GM03348 (cell line): ENCODE measurements at regions not wholly inside any gene's neighbourhood (a gene's known extent, or its start where the extent isn't known, plus 50 kb on each side); places are given as distances from the start of the nearest gene placed in this dataset.
"Not testable (repeated sequence)": the region's sequence is repeated elsewhere in the genome, so short reads cannot be mapped to it uniquely, and the experiment has no call there.

Experiments
- DNase-seq: peaks from one replicate; pipeline ENCODE4 v3.0.0; 2012; ENCODE audit warnings: low spot score

DNA sequence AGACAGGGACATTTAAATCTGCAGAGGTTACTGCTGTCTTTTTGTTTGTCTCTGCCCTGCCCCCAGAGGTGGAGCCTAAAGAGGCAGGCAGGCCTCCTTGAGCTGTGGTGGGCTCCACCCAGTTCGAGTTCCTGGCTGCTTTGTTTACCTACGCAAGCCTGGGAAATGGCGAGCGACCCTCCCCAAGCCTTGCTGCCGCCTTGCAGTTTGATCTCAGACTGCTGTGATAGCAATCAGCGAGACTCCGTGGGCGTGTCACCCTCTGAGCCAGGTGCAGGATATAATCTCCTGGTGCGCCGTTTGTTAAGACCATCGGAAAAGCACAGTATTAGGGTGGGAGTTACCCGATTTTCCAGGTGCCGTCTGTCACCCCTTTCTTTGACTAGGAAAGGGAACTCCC lies 93.3 kb downstream of the ANKRD30BL start:
- not testable (repeated sequence) for DNase-seq

DNA sequence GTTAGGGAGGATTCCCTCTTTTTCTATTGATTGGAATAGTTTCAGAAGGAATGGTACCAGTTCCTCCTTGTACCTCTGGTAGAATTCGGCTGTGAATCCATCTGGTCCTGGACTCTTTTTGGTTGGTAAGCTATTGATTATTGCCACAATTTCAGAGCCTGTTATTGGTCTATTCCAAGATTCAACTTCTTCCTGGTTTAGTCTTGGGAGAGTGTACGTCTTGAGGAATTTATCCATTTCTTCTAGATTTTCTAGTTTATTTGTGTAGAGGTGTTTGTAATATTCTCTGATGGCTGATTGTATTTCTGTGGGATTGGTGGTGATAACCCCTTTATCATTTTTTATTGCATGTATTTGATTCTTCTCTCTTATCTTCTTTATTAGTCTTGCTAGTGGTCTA lies 96.4 kb downstream of the ANKRD30BL start:
- not testable (repeated sequence) for DNase-seq

DNA sequence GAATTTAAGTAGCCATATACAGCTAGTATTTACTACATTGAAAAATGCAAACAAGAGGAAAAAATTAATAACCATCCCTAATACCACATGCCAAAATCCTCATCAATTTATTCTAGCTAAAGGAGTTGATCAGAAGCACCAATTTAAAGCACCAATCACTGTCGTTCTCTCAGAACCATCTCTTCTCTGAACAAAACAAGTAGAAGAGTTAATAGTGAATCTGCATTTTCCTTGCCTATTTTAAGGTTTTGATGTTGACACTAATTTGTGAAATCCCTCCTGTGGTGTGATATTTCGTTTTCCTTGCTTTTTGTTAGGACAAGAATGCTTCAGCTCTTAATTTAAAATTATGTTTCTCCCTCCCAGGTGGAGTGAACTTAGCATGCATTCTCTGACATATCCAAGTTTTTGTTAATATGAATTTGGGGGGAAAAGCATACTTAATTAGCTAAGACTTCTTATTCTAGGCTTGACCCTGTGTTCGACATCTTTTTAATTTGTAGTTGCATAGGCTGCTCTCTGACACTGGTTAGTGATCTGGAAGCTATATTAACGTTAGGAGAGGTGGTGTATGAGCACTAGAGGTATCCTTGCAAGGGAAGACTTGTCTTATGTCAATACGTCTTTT lies 122.0 kb downstream of the ANKRD30BL start:
- not testable (repeated sequence) for DNase-seq

DNA sequence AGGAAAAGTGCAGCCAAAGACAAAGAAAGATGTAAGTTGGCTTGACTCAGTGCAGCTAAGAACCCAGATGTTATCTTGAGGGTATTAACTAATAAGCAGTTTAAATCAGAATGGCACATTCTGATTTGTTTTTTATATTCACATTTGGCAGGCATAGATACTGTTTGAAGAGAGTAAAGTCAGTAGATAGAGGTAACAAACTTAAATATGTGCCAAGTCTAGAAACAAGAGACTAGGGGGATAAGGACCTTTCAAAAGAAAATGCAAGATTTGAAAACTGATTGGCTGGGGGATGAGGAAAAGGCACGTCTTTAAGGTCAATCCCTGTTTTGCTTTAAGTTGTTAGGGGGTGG lies 122.9 kb downstream of the ANKRD30BL start:
- DNase-seq: not testable (repeated sequence)

DNA sequence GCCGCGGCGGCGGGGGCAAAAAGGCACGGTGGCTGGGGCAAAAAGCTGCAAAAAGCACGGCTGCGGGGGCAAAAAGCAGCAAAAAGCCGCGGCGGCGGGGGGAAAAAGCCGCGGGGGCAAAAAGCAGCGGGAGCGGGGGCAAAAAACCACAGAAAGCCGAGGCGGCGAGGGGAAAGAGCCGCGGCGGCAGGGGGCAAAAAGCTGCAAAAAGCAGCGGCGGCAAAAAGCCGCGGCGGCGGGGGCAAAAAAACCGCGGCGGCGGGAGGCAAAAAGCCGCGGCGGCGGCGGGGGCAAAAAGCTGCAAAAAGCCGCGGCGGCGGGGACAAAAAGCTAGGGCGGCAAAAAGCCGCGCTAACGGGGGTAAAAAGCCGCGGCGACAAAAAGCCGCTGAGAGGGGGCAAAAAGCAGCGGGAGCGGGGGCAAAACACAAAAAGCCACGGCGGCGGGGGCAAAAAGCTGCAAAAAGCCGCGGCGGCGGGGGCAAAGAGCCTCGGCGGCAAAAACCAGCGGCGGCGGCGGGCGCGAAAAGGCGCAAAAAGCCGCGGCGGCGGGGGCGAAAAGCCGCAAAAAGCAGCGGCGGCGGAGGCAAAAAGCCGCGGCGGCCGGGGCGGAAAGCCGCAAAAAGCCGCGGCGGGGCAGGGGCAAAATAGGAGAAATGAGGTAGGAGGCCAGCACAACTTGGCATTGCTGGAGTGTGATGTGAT lies 123.4 kb downstream of the ANKRD30BL start:
- DNase-seq: peak; percentile 1

DNA sequence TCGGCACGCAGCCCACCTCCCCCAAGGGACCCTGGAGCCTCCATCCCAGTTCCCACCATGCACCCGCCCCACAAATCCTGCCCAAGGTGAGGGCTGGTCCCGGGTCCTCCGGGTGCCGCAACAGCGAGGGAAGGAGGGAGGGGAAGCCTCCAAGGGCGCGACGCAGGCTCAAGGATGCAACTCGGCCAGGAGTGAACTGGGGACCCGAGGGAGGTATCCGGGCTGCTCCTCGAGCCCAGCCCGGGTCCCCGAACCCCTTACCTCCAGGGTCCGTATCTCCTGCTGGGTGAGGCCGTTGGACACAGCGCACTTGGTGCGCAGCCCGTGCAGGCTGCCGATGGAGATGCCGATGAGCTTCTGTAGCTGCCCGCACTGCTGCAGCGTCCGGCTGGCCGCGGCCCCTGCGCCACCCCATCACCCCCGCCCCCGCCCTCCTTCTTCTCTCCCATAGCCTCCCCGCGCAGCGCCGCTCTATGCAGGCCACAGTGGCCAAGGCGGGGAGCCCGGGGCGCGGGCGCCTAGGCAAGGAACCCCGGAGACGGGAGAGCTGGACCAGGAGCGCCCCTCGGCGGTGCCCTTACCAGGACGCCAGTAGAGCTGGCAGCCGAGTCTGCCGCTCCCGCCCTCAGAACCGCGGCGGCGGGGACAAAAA lies 124.1 kb downstream of the ANKRD30BL start:
- DNase-seq: peak; percentile 19

DNA sequence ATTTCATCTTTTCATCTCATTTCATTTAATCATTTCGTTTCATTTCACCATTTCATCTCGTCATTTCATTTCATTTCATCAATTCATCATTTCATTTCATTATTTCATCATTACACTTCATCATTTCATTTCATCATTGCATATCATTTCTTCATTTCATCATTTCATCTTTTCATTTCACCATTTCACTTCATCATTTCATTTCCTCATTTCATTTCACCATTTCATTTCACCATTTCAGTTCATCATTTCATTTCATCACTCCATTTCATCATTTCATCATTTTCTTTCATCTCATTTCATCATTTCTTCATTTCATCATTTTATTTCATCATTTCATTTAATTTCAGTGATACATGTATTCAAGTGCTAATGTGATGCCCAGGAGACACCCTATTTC lies 127.1 kb downstream of the ANKRD30BL start:
- no peak for DNase-seq

DNA sequence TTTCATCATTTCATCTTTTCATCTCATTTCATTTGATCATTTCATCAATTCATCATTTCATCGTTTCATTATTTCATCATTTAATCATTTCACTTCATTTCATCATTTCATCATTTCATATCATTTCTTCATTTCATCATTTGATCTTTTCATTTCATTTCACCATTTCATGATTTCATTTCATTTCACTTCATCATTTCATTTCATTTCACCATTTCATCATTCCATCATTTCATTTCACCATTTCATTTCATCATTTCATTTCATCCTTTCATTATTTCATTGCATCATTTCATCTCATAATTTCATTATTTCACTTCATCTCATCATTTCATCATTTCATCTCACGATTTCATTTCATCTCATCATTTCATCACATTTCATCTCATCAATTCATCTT lies 127.8 kb downstream of the ANKRD30BL start:
- DNase-seq: no peak

DNA sequence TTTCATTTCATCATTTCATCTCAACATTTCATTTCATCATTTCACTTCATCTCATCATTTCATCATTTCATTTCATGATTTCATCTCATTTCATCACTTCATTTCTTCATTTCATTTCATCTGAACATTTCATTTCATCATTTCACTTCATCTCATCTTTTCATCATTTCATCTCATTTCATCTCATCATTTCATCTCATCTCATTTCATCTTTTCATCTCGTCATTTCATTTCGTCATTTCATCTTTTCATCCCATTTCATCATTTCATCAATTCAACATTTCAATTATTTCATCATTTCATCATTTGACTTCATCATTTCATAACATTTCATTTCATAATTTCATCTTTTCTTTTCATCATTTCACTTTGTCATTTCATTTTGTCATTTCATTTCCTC lies 128.4 kb downstream of the ANKRD30BL start:
- no peak for DNase-seq

DNA sequence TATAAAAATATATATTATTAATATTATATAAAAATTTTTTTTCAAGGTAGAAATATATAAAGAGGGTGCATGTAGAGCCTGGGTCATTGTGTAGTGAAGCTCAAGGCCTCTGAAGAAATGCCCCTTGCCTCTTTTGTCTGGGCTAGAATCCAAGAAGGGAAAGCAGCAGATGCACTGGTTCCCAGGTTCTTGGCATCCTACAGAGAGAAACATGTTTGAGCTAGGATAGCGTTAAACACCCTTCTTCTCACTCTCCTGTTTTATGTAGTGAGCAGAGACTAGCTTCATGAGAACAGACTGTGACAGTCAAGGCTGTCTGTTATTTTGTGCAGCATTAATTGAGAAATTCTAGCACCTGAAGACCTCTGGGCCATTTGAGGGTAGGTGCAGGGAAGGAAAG lies 149.7 kb downstream of the ANKRD30BL start:
- DNase-seq: not testable (repeated sequence)

DNA sequence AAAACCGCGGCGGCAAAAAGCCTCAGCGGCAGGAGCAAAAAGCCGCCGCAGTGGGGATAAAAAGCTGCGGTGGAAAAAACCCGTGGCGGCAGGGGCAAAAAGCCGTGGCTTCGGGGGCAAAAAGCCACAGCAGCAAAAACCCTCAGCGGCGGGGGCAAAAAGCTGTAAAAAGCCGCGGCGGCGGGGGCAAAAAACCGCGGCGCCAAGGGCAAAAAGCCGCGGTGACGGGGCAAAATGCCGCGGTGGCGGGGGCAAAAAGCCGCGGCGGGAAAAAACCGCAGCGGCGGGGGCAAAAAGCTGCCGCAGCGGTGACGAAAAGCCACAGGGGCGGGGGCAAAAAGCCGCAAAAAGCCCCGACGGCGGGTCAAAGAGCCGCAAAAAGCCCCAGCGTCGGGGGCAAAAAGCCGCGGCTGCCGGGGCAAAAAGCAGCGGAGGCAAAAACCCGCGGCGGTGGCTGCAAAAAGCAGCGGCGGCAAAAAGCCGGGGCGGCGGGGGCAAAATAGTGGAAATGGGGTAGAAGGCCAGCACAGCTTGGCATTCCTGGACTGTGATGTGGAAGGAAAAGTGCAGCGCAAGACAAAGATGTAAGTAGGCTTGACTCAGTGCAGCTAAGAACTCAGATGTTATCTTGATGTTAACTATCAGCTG lies 151.8 kb downstream of the ANKRD30BL start:
- peak; percentile 2 for DNase-seq

DNA sequence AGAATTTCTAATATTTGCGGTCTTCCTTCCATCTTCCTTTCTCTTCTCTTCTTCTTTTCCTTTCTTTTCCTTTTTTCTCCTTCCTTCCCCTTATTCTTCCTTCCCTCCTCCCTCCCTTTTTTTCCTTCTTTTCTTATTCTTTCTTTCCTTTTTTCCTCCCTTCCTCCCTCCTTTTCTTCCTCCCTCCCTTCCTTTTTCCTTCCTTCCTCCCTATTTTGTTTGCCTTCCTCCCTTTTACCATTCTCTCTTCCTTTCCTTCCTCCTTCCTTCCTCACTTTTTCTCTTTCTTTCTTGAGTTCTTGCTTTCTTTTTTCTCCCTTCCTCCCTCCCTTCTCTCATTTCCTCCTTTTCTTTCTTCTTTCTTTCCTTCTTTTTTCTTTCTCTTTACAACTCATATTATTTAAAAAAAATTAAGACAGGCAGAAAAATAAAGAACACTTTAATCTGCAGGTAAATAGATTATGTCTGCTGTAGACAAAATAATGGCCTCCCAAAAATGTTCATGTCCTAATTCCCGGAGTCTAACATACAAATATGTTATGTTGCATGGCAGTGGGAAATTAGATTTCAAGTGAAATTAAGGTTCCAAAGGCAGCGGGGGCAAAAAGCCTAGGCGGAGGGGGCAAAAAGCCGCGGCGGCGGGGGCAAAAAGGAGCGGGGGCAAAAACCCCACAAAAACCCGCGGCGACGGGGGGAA lies 152.4 kb downstream of the ANKRD30BL start:
- no peak for DNase-seq

DNA sequence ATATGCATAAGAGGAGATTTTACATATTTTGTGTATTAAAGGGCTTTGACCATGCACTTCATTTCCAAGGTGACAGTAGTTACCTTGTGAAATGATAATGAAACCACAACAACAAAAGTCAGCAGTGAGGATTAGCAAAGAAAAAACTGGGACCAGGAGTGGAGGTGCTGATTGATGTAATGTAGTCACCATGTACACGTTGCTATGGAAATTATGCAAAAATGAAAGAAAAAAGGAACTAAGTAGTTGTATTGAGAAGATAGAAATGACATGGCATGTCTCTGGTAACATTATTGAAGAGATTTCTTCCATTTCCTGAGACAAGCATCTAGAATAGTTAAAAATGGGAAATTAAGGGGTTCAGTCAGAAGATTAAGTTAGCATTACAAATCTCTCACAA lies 171.0 kb downstream of the ANKRD30BL start:
- DNase-seq: not testable (repeated sequence)

DNA sequence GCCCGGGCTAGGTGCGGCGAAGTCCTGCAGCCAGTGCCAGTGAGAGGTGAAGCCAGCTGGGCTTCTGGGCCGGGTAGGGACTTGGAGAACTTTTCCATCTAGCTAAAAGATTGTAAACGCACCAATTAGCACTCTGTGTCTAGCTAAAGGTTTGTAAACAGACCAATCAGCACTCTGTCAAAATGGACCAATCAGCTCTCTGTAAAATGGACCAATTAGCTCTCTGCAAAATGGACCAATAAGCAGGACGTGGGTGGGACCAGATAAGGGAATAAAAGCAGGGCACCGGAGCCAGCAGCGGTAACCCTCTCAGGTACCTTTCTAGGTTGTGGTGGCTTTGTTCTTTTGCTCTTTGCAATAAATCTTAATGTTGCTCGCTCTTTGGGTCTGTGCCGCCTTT lies 195.1 kb downstream of the ANKRD30BL start:
- not testable (repeated sequence) for DNase-seq

DNA sequence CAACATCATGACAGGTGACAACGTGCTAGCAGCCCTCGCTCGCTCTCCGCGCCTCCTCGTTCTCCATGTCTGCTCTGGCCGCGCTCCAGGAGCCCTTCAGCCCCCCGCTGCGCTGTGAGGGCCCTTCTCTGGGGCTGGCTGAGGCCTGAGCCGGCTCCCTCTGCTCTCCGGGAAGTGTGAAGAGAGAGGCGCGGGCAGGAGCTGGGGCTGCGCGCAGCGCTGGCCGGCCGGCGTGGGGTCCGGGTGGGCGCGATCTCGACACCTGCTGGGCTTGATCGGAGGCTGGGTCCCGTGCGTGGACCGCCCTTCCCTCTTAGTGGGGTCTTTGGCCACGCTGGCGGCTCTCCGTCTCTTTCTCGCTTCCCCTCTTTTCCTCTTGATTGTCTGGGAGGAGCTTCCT lies 195.5 kb downstream of the ANKRD30BL start:
- no peak for DNase-seq

DNA sequence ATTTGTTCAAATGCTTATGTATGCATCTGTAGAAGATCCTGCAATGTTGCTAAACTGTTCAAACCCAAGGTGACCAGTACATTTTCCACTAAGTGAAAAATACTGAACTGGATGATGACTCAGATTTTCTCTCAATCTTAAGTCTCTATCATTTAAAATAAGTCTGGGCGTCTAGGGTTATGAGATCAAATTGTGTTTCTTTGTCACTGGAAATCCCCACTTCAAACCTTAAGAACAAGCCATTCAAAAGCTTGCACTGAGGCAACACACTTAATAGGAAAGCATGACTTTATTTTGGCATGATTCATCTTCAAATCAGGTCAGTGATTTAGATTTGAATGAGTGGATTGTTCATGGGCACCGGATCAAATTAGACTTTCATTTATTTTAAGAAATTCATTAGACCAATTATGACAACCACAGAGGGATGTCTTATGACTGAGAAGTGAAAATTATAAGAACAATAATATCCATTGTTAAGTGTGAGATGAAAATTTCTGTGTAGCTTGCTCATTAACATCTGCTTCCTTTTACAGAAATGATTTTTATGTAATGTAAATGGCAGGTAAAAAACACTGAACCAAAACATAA lies 203.6 kb downstream of the ANKRD30BL start:
- not testable (repeated sequence) for DNase-seq

DNA sequence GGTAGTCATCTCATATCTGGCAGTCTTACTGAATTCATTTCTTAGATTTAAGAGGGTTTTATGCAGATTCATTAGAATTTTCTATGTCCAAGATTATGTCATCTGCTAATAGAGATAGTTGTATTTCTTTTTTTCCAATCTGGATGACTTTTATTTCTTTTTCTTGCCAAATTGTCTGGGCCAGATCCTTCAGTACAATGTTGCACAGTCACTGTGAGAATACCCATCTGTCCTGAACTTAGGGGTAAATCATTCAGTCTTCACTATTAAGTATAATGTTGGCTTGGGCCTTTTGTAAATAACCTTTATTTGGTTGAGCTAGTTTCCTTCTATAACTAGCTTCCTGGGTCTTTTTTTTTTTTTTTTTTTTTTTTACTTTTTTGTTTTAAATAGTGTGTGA lies 213.1 kb downstream of the ANKRD30BL start:
- not testable (repeated sequence) for DNase-seq

DNA sequence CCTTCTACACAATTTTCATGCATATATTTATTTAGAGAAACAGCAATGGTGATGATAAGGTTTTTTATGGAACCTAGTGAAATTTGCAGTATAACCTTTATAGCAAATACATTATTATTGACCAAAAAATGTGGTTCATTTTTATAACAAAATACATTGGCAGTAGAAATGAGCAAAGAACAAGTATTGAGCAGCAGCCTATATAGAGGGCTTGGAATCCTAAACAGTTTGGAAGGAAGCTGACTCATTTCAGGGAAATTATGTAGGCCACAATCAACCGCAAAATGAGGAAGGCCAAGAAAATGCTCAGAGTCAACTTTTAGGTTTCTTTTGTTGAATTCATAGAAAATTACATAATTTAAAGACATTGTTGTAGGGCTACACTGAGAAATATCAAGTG lies 238.5 kb downstream of the ANKRD30BL start:
- DNase-seq: not testable (repeated sequence)

DNA sequence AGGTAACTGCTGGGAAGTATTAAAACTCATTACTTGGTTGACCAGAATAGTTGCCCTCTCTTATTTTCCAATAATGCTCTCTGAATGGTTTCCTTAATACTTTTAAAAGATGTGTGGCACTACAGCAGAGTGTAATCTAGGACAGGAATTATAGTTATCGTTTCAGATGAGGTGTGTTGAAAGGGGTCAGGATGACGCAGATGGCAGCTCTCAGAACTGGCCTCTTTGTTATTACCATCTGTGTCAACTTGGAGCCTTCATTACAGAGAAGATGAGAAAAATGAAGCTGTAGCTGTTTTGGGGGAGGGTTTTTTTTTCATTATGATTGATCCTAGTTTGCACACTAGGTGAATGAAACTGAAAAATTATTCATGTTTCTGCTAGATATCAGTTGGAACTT lies 238.9 kb downstream of the ANKRD30BL start:
- DNase-seq: not testable (repeated sequence)
